Glomerular visceral epithelial cell (primary cell): ENCODE measurements at regions not wholly inside any gene's neighbourhood (a gene's known extent, or its start where the extent isn't known, plus 50 kb on each side); places are given as distances from the start of the nearest gene placed in this dataset.

Source experiments
- DNase-seq: peaks from one replicate; pipeline ENCODE4 v3.0.0-alpha.2; 2016; ENCODE audit errors: extremely low spot score

- no peak for DNase-seq
These were observed 157.3 kb upstream of the CTNNA2 start for GRCh38 chr2:79355569-79355968.

DNA sequence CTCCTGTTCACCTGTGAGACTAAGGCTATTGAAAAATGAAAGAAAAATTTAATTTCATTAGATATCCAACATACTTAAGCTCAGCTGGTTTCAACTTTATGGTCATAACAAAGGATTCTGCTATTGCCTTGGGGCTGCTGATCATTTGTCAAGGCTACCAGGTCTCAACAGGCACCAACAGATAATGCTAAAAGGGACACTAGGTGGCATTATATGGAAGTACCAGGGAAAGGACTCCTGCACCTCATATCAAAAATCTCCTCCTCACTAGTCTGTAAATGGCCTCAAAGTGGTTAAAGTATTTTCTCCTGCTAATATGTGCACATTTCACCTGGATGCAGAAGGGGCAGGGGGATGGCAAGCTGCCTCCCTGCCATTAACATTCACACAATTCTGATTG lies 167.9 kb upstream of the REG3A start:
- no peak for DNase-seq

GRCh38 chr2:79320871-79321270 lies 161.3 kb upstream of the REG3A start:
- DNase-seq: no peak

DNA sequence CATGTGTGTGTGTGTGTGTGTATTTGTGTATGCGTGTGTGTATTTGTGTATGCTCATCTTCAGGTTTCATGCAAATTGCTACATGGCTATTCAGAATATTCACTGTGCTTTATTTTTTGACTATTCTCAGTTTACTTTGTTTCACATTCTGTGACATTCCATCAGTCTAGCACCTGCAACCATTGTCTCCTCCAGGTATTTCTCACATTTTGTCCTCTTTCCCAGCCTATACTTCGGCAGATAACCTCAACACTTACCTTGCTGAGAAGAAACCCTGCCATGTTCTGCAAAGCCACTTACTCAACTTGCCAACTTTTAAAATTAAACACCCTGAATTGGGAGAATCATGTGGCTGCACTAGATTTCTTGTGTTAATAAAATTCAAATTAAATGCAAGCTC lies 135.4 kb upstream of the REG3A start:
- DNase-seq: no peak

DNA sequence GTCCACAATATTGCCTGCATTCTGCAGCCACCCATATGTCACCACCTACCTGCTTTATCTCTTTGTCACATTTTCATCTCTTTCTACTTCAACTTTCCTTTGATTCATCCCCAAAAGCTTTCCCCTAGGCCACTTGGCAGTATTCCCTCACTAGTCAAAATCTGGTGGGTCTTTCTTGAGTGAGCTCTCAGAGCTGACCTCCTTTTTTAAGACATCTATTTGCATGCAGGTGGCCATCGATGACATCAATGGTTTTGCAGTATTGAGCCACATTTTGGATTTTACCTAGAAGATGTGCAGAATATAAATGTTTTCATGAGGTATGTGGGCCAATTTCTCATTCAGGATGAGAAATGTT lies 133.4 kb upstream of the REG3A start:
- DNase-seq: no peak

- DNase-seq: no peak
These were observed 132.8 kb upstream of the REG3A start for GRCh38 chr2:79292239-79292957.

DNA sequence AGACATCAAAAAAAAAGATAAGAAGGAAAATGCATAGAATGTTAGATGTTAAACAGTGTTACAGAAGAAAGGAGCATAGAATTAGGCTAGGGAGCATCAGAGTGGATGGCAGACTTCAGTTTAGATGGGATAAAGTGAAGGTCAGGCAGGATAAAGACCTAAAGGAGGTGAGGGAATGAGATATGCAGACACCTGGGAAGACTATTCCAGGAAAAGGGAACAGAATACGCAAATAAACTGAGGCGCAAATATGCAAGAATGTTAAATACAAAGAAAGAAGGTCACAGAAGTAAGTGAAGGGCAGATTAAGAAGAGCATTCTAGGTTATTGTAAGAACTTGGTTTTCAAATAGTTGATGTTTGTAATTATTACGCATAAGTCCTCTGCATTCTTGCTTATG lies 116.3 kb upstream of the REG3A start:
- no peak for DNase-seq

DNA sequence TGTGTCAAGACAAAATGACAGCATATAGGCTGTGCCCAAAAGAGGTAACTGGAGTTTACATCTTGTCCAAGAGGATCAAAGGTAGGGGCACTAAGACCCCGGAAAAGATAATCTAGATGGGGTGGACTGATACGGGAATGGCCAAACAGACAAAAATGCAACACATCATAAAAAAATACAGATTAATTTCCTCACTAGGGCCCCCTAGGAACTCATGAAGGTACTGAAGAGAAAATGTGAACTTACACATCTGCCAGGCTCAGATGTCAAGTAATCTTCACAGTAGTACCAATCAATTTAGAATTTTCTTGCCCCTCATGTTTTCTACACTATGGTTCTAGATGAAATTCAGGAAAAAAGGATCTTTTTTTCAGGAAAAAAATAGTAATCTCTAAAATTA lies 115.6 kb upstream of the REG3A start:
- DNase-seq: no peak

- no peak for DNase-seq
These were observed 113.1 kb upstream of the REG3A start for GRCh38 chr2:79272616-79273015.

DNA sequence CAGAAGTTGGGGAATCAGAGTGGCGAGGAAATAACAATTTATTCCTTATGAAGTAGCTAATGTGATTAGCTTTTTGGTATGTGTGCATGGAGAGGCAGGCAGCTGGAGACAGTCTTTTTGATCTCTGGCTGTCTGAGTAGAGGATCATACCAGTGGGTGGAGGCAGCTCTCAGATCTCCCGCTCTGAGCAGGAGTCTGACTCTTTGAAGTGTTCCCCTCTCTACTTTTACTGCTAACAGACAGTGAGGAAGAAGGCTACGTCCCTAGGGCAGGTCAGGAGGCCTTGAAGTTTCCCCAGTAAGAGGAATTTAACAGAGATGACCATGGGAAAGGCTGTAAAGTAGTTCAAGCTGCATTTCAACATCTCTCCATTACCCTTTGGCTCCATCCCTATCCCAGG lies 111.9 kb upstream of the REG3A start:
- no peak for DNase-seq

GRCh38 chr2:79260848-79261247 lies 101.3 kb upstream of the REG3A start:
- no peak for DNase-seq

DNA sequence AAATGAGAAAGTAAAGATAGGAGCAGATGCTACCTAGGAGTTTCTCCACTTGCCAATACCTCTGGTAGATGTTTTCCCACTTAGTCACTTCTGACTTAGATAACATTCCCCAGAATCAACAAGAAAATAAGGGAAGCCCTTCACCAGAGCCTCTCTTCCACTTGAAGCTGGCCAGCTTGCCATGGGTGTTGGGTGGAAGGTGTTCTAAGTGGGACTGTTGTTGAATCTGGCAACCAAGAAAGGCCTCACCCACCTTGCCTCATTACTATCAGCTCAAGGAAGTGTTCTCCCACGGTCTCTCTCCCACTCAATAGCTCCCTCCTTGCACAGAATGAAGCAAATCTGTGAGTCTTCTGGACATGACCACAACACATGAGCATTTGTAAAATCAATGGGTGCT lies 100.4 kb upstream of the REG3A start:
- no peak for DNase-seq

- no peak for DNase-seq
These were observed 99.7 kb upstream of the REG3A start for GRCh38 chr2:79259296-79259695.

- no peak for DNase-seq
These were observed 93.8 kb upstream of the REG3A start for GRCh38 chr2:79253243-79253774.

DNA sequence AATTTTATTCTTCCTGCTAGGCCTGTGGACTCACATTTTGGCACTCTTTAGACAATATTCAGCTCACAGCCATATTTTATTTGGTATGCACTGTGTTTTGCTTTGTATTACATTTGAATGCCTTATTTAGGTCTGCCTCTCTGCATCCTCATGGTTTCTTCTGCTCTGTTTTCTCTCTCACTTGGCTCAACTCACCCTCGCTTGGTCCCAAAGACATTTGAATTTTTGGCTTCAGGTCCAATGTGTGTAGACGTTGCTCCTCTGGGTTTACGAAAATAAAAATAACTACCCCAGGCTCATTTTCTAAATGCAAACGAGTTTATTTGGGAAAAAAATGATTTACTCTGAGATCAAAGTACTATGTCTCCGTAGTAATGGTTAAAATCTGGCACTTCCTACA lies 91.1 kb upstream of the REG3A start:
- no peak for DNase-seq

GRCh38 chr2:79248776-79249175 lies 89.2 kb upstream of the REG3A start:
- no peak for DNase-seq

- DNase-seq: no peak
These were observed 75.6 kb upstream of the REG3A start for GRCh38 chr2:79235135-79235534.

- DNase-seq: no peak
These were observed 64.0 kb upstream of the REG3A start for GRCh38 chr2:79223539-79223938.

DNA sequence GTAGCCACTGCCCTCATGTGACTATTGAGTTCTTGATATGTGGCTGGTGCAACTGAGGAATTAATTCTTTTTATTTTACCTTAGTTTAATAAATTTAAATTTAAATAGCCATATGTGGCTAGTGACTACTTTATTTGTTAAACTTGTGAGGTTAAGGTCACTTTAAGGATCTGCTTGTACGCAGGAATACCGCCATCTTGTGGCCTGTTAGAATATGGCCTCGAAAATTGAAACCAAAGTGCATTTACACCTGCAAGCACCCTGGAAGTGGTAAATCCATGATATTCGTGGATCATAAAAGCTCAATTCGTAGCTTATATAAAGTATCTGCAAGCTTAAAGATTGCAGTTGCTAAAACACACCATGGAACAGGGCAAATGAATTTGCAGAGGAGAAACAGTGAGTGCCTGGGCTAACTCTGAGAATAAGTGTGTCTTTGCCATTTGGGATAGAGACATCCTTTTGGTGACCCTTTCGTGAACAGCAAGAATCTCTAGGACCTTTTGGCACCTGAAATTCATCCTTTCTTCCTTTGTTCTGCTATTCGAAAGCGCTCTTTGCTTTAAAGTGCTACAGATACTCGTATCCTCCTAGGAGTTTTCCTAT lies 59.9 kb upstream of the REG3A start:
- peak; percentile 1 for DNase-seq

- no peak for DNase-seq
These were observed 50.8 kb upstream of the REG3A start for GRCh38 chr2:79210274-79210917.
